ENCODE measurements at regions not wholly inside any gene's neighbourhood (a gene's known extent, or its start where the extent isn't known, plus 50 kb on each side); places are given as distances from the start of the nearest gene placed in this dataset.

DNA sequence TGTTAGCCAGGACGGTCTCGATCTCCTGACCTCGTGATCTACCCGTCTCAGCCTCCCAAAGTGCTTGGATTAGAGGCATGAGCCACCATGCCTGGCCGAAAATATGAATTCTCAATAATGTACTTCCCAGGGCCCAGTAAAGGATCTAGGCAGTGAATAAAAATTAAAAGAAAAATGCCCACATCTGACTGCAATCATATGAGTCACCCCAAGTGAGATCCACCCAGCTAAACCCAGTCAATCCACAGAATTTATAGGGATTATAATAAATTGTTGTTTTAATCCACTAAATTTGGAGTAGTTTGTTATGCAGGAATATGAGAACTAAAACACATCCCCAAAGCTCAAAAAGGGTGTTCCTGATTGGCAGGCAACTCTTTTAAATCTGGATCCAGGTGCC lies 93.5 kb upstream of the STK39 start:
- no peak for DNase-seq

DNA sequence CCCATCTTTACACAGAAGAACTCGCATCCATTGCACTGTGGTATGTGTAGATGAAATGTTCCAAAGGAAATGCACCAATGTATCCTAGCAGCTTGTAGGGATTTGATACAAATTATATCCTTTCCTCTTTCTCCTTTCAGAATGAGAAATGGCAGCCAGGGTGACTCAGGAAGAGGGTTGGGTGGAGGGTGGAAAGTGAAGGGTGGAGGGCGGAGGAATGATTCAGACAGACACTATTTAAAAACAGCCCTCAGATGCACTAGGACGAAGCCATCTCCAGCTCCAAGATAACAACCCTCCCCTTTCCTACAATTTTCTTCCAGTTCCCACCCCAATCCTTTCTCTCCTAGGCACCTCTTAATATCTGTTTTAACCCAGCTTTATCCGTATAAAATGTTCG lies 96.2 kb upstream of the STK39 start:
- DNase-seq, result no peak

DNA sequence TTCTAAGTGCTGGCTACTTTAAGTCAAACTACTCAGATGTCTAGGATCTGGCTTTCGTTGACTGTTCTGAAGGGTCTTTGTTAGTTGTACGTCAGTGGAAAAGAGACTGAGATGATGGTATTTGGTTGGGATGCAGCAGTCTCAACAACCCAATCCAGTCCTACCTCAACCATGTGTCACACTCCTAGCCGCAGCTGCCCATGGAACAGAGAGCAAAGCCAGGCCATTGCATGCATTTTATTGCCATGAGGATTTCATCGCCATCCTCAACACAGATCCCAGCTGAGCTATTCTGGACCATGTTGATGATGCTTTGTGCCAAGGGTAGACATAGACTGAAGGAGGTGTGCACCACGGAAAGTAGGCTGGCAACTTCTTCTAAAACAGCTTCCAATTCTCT lies 97.3 kb upstream of the STK39 start:
- DNase-seq, result no peak

DNA sequence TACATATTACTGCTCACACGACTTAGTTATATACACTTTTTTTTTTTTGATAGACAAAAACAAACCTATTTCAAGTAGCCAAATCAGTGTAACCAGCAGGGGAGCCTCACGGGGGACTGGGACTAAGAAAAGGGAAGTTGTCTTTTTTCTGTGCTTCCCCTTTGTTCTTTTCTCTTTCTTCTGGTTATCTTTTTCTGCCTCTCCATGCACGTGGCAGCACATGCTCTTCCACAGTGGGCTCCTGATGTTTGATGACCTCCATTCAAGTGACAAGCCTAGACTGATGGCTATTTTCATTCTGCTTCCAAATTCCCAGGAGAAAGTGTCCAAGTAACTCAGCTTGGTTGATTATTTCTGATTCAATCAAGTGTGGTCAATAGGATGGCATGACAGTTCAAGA lies 98.2 kb upstream of the STK39 start:
- no peak for DNase-seq

DNA sequence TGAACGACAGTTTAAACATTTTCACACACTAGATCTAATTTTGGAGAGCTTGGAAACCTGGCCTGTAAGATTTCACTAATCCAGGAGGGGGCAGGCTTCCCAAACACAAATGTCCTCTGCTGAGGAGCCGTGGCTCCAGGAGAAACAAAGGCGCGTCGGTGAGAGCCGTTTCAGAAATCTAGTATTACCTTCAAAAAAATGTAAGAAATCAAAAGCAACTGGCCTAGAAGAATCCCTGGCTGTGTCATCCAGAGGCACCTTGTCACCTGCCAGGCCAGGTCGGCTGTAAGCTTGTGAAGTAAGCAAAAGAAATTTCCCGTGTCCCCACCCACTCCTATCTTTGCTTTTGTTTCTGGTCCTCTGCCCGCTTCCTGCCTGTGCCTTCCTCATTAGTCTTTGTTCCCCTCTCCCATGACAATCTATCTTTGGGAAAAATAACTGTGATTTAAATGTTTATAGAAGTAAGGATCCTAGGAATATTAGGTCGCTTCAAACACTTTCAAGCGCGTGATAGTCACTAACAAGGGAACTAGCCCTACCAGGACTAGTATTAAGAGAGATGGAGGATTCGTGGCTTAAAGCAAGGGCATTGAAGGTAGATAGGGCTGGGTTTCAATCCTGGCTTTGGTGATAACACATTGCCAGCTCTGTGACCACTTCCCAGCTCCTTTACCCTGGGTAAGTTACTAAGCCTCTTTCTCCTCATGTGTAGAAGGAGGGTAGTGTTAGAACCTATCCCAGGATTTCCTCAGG lies 99.5 kb upstream of the STK39 start:
- peak; percentile 73 for DNase-seq

DNA sequence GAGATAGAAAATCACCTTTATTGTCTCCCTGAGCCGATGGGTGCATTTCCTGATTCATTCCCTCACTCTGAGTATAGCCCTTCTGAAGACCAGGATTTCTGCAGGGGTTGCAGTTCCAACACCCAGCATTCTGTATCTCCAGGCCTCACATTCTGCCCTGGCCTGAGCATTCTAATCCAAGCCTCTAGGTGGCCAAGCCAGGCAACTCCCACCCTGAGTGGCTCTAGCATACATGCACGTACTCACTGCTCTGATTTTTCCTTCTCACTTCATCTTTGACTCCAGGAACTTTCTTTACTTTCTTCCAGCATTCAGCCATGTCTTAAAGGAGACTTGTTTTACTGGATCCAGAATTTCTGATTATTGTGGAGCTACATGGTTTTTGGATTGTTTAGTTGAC lies 100.7 kb upstream of the STK39 start:
- DNase-seq, result no peak

DNA sequence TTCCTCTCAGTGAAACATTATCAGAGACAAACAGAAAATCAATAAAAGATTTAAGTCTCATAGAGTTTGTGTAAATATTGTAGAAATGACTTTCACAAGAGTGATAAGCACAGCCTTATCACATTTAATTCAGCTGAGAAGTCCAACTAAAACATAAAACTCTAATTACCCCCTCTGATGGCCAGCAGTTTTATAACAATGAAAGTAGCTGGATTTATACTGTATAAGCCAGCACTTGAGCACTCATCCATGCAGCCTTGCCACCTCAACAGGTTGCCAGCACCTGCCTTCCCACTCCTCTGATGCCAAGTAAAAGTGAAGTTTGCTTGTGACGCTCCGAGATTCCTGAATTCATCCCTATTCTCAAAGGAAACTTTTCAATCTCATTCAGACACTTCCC lies 103.0 kb upstream of the STK39 start:
- no peak for DNase-seq

DNA sequence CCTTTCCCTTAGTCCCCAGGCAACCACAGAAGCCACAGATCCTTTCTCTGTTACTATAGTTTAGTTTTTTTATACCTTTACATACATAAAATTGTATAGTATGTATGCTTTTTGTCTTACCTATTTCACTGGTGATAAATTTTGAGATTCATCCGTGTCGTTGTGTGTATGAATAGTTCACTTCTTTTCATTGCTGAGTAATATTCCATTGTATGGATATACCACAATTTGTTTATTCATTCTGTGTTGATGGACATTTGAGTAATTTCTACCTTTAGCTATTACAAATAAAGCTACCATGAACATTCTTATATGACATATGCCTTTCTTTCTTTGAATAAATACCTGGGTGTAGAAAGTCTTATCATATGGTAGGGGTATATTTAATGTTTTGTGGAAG lies 102.8 kb upstream of the CERS6 start:
- DNase-seq, result no peak

DNA sequence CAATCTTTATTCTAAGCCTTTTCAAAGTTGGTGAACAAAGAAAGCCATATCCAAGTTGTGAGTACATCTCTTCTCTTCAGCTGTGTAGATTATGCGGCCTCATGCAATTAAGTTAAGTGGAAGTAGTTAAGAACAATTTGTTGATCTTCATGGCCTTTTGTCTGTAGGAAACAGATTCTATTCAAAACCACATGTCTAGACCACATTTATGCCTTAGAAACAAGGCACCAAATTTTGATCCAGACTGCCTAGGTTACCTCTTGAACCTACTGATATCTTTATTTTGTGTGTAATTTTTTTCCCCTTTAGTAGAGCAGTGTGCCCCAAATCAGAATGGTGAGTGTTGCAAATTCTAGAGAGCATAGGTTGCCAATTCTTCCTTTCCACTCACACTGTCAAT lies 101.6 kb upstream of the CERS6 start:
- DNase-seq, result no peak

DNA sequence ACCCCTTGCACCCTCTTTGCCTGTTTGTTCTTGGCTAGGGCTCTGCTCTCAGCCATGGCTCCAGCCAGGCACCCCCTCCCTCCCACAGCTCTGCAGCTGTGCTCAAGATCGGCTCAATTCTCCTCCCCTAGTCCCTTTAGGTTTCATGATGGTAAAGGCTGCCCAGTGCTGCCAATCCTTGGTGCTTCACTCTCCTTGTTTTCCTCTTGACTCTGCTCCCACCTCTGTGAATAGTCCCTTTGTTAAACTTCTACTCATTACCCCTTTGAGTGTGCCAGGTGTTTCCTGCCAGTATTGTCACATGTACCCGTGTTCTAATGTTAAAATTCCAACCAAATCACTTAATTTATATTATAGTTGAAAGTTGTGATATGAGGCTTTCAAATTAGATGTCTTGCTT lies 101.0 kb upstream of the CERS6 start:
- no peak for DNase-seq

DNA sequence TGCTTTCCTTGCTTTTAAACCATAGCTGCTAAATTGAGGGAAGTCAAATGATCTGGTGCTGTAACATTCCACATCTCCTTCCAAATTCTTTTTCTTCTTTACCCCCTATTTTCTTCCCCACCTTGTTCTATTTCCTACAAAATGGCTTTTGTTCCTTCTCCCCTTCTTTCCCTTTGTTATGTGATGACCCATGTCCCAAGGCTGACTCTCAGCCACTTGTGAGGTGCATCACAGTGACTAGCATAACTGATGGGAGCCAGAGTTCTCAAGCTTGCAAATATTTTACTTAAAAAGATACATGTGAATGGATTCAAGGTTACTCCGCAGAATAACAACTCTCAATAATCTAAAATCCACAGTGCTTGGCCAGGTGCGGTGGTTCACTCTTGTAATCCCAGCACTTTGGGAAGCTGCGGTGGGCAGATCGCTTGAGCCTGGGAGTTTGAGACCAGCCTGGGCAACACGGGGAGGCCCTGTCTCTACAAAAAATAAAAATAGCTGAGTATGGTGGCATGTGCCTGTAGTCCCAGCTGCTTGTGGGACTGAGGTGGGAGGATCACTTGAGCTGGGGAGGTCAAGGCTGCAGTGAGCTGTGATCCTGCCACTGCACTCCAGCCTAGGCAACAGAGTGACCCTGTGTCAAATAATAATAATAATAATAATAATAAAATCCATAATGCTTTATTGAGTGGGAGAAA lies 100.1 kb upstream of the CERS6 start:
- no peak for DNase-seq

DNA sequence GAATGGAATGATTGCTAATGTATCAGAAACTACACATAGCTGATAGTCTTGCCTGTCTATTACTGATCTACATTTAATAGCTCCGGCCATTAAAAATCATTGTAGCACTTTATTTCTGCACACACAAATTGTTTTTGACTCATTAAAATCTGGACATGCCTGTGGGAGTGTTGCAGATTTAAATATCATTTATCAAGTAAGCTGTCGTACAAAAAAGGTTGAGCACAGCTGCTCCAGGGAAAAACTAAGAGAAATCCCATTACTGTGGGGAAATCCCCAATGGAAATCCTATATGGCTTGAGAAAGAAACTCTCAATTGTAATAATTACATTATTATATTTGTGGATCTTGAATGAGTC lies 99.6 kb upstream of the CERS6 start:
- DNase-seq, result no peak

DNA sequence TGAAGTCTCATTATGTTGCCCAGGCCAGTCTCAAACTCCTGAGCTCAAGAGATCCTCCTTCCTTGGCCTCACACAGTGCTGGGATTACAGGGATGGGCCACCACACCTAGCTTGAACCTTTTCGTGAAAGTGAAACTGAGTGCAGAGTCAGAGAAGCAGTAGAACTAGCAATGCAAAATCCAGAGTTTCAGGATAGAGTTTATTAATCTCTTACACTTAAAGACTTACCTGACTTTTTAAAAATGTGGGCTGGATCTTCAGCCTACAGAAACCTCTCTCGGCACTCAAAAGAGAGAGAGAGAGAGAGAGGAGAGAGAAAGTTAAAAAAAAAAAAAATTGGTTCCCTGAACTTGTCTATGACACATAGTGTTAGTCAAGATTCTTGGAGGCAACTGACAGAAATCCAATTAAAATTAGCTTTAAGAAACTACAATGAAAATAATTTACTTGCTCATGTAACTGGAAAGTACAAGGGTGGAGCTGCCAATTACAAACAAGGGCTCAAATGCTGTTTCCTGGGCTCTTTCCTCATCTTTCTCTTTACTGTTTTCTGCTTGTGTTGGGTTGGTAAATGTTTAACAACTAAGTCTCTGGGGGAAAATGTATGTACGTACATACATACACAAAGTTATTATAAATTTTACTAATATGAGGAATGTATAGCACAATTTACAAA lies 98.1 kb upstream of the CERS6 start:
- DNase-seq, result no peak

DNA sequence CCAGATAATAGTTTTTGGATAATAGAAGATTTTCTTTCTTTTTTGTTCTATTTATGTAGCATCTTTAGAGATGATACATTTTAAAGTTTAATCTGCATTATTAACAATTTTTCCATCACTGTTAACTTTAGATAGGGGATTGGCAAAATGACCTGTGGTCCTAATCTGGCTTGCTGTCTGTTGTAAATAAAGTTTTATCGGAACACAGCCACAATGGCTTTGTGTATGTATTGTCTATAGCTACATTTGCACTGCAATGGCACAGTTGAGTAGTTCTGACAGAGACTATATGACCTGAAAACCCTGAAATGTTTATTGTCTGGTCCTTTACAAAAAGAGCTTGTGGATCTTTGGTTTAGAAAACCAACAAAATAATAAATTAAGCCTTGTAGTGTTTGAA lies 97.0 kb upstream of the CERS6 start:
- no peak for DNase-seq

DNA sequence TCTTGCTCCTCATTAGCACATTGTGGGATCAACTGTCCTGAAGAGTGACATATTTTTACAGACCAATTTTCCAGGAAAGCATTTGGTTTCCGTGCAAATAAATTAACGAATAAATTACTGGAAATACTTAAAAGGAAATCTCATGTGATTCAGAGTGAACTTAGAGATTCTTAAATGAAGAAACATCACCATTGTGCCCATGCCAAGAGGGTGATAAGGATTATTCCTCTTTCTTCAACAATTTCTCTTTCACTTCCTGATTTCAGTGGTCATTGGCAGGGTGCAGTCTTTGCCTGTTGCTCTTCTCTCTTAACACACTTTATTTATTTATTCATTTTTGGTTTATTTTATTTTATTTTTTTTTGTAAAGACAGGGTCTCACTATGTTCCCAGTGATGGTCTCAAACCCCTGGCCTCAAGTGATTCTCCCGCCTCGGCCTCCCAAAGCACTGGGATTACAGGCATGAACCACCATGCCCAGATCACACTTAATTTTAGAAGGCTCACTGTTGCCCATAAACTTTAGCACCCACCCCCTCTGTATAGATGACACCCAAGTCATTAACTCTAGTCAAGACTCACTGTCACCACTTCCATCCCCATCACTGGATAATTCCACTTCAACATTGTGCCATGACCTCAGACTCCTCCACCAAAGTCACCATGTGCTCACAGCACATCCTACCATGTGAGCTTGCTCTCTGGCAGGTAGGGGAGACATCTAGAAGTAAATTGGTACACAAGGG lies 92.6 kb upstream of the CERS6 start:
- DNase-seq, result no peak

DNA sequence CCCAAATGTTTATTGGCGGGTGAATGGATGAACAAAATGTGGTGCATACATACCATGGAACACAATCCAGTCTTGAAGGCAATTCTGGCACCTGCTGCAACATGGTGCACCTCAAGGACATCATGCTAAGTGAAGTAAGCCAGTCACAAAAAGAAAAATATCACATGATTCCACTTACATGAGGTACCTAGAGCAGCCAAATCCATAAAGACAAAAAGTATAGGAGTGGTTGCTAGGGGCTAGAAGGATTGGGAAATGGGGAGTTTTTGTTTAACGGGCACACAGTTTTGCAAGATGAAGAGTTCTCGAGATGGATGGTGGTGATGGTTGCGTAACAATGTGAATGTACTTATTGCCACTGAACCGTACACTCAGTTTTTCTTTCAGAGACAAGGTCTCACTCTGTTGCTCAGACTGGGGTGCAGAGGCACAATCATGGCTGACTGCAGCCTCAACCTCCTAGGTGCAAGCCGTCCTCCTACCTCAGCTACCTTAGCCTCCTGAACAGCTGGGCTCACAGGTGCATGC lies 90.9 kb upstream of the CERS6 start:
- no peak for DNase-seq

DNA sequence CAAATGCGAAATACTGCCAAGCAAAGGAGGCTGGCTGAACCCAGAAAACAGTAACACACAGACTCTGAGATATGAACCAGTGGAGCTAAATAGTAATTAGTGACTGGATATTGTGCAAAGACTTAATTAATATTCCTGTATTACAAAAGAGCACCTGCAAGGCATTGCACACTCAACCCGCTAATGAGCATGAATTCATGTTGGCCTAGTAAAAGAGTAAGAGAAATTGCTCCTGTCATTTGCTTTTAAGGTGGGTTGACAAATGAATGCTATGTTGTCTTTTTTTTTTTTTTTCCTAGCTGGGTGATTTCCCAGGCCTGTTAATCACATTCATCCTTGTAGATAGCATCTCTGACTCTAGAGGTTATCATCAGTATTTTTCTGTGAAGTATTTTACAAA lies 87.0 kb upstream of the CERS6 start:
- no peak for DNase-seq

DNA sequence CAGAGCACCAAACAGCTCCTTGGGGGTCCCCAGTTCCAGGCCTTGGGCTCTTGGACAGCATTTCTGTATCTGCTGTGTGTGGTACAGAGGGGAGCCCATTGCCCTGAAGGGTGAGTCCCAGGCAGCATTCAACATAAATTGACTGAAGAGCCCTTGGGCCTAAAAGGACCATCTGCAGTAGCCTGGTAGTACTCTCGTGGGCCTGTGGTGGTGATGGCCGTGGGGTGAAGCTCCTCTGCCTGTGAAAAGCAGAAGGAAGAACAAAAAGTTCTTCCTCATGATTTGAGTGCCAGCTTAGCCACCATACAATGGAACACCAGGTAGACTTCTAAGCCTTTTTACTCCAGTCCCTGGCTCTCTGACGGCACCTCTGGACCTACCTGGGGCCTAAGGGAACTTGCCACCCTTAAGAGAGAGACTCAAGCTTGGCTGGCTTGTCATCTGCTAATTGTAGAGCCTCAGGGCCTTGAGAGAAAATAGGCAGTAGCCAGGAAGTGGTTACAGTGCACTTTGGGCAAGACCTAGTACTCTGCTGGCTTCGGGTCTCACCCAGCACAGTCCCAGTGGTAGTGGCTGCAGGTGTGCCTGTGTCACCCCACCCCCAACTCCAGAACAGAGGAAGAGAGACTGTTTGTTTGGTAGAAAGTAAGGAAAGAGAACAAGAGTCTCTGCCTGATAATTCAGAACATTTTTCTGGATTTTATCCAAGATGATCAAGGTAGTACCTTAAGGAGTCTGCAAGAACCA lies 84.6 kb upstream of the CERS6 start:
- DNase-seq, result no peak

DNA sequence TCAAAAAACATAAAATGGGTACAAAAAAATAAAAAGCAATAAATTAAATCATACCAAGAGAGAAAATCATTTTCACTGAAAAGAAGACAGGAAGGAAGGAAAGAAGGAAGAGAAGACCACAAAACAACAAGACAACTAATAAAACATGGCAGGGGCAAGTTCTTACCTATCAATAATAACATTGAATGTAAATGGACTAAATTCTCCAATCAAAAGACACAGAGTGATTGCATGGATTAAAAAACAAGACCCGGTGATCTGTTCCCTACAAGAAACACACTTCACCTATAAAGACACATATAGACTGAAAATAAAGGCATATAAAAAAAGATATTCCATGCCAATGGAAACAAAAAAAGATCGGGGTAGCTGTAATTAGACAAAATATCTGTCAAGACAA lies 82.6 kb upstream of the CERS6 start:
- DNase-seq, result no peak

DNA sequence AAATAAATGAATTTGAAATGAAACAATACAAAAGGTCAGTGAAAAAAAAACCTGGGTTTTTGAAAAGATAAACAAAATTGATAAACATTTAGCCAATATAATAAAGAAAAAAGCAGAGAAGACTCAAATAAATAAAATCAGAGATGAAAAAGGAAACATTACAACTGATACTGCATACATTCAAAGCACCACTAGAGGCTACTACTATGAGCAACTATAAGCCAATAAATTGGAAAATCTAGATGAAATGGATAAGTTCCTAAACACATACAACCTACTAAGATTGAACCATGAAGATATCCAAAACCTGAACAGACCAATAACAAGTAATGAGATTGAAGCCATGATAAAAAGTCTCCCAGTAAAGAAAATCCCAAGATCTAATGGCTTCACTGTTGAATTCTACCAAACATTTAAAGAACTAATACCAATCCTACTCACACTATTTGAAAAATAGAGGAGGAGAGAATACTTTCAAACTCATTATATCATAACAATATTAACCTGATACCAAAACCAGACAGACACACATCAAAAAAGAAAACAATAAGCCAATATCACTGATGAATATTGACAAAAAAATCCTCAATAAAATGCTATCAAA lies 80.8 kb upstream of the CERS6 start:
- no peak for DNase-seq

DNA sequence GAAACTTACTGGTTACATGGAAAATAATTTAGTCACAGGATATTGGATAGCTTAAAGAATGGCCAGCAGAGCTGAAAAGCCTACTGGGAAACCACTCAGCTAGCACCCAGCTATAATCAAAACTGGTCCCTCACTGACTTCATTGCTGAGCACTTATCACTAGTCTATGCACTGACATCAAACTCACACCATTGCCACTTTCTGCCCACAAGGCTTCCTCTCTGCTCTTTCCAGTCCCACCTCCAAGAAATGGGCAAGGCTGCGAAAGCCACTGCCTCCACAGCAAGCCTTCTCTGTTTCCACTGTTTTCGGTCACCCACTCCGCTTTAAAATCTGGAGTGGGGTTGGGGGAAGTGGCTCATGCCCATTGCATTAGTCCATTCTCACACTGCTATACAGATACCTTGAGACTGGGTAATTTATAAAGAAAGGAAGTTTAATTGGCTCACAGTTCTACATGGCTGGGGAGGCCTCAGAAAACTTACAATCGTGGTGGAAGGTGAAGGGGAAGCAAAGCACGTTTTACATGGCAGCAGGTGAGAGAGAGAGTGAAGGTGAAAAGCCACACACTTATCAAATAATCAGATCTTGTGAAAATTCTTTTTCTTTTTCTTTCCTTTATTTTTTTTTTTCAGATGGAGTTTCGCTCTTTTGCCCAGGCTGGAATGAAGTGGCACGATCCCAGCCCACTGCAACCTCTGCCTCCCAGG lies 77.0 kb upstream of the CERS6 start:
- peak; percentile 42 for DNase-seq

DNA sequence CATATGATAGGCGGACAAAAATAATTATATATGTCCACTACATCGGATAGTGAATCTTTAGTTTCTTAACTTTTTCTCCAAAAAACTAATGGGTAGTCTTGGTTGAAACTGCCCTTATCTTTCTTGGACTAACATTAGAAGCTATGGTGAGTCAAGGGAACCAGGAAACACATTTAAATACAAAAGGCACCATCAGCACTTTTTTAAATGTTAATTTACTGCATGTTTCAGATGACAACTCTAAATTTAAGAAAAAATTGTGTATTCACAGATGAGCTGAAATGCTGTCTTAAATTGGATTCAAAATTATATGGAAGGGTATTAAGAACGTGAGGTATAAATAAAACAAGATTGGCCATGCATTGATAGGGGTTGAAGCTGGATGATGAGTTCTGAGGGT lies 75.6 kb upstream of the CERS6 start:
- no peak for DNase-seq
